H9 (cell line): ENCODE measurements at regions not wholly inside any gene's neighbourhood (a gene's known extent, or its start where the extent isn't known, plus 50 kb on each side); places are given as distances from the start of the nearest gene placed in this dataset.

Source experiments
- DNase-seq: peaks from one replicate; pipeline ENCODE4 v3.0.0-alpha.2; 2017
- H2AFZ ChIP-seq: one replicate; pipeline ENCODE4 v1.6.1; 2013; ENCODE audit warnings: mild to moderate bottlenecking, low read length, control low read depth, moderate library complexity
- H2AK5ac ChIP-seq: 2 replicates; pipeline ENCODE4 v1.6.1; 2013; ENCODE audit warnings: low read length, control low read depth, mixed read lengths; ENCODE audit not compliant: insufficient read length
- H2BK120ac ChIP-seq: one replicate; pipeline ENCODE4 v1.6.1; 2013; ENCODE audit warnings: low read depth, mild to moderate bottlenecking, low read length, control low read depth, inconsistent platforms; ENCODE audit not compliant: poor library complexity, severe bottlenecking
- H2BK12ac ChIP-seq: 2 replicates; pipeline ENCODE4 v1.6.1; 2013; ENCODE audit warnings: low read length, control low read depth, mixed read lengths, low read depth; ENCODE audit not compliant: insufficient read length
- H2BK15ac ChIP-seq: 2 replicates; pipeline ENCODE4 v1.6.1; 2013; ENCODE audit warnings: low read depth, low read length, control low read depth
- H2BK20ac ChIP-seq: one replicate; pipeline ENCODE4 v1.6.1; 2013; ENCODE audit warnings: low read depth, mild to moderate bottlenecking, low read length, control low read depth, inconsistent platforms; ENCODE audit not compliant: poor library complexity, severe bottlenecking
- H2BK5ac ChIP-seq: 2 replicates; pipeline ENCODE4 v1.6.1; 2013; ENCODE audit warnings: low read length, control low read depth, mixed read lengths; ENCODE audit not compliant: insufficient read length
- H3K14ac ChIP-seq: 2 replicates; pipeline ENCODE4 v1.6.1; 2013; ENCODE audit warnings: low read length, control low read depth; ENCODE audit not compliant: insufficient read depth
- H3K18ac ChIP-seq: 2 replicates; pipeline ENCODE4 v1.6.1; 2013; ENCODE audit warnings: low read depth, mild to moderate bottlenecking, mixed read lengths, low read length, control low read depth; ENCODE audit not compliant: insufficient read length
- H3K23ac ChIP-seq: 2 replicates; pipeline ENCODE4 v1.6.1; 2013; ENCODE audit warnings: low read length, control low read depth, mixed read lengths, low read depth; ENCODE audit not compliant: insufficient read length
- H3K23me2 ChIP-seq: 2 replicates; pipeline ENCODE4 v1.6.1; 2013; ENCODE audit warnings: low read depth, mild to moderate bottlenecking, mixed read lengths, low read length, control low read depth; ENCODE audit not compliant: insufficient read length, poor library complexity, severe bottlenecking
- H3K27ac ChIP-seq: 2 replicates; pipeline ENCODE4 v1.5.1; 2013; ENCODE audit warnings: low read length, control low read depth, mixed read lengths, low read depth; ENCODE audit not compliant: insufficient read length
- H3K27me3 ChIP-seq: 2 replicates; pipeline ENCODE4 v1.6.1; 2013; ENCODE audit warnings: low read length, control low read depth, inconsistent platforms; ENCODE audit not compliant: insufficient read depth
- H3K4ac ChIP-seq: 2 replicates; pipeline ENCODE4 v1.6.1; 2013; ENCODE audit warnings: low read depth, mild to moderate bottlenecking, control low read depth, inconsistent platforms, low read length, moderate library complexity
- H3K4me1 ChIP-seq: 2 replicates; pipeline ENCODE4 v1.6.1; 2013; ENCODE audit warnings: low read length, control low read depth, inconsistent platforms; ENCODE audit not compliant: insufficient read depth
- H3K4me2 ChIP-seq: 2 replicates; pipeline ENCODE4 v1.6.1; 2013; ENCODE audit warnings: low read length, control low read depth, mixed read lengths; ENCODE audit not compliant: insufficient read length, insufficient read depth
- H3K56ac ChIP-seq: 2 replicates; pipeline ENCODE4 v1.6.1; 2013; ENCODE audit warnings: low read depth, mild to moderate bottlenecking, mixed read lengths, low read length, control low read depth; ENCODE audit not compliant: insufficient read length
- H3K79me1 ChIP-seq: 2 replicates; pipeline ENCODE4 v1.6.1; 2013; ENCODE audit warnings: low read depth, mild to moderate bottlenecking, moderate library complexity, low read length, control low read depth, inconsistent platforms; ENCODE audit not compliant: insufficient read depth, poor library complexity, severe bottlenecking
- H3K79me2 ChIP-seq: 2 replicates; pipeline ENCODE4 v1.6.1; 2013; ENCODE audit warnings: low read length, control low read depth, inconsistent platforms; ENCODE audit not compliant: insufficient read depth
- H3K9ac ChIP-seq: 2 replicates; pipeline ENCODE4 v1.6.1; 2013; ENCODE audit warnings: low read length, control low read depth, mixed read lengths; ENCODE audit not compliant: insufficient read length; ENCODE audit errors: extremely low read depth
- H3K9me3 ChIP-seq: one replicate; pipeline ENCODE4 v1.6.1; 2013; ENCODE audit warnings: low read depth, low read length, inconsistent platforms; ENCODE audit not compliant: control insufficient read depth
- H3T11ph ChIP-seq: one replicate; pipeline ENCODE4 v1.6.1; 2013; ENCODE audit warnings: mild to moderate bottlenecking, low read length, control low read depth, inconsistent platforms
- H4K20me1 ChIP-seq: one replicate; pipeline ENCODE4 v1.6.1; 2013; ENCODE audit not compliant: control insufficient read depth, insufficient read length, insufficient read depth
- H4K5ac ChIP-seq: 2 replicates; pipeline ENCODE4 v1.6.1; 2013; ENCODE audit warnings: low read depth, mild to moderate bottlenecking, mixed read lengths, low read length, control low read depth; ENCODE audit not compliant: insufficient read length
- H4K8ac ChIP-seq: replicated peaks from 2 replicates; pipeline ENCODE4 v1.6.1; 2013; ENCODE audit warnings: low read length, control low read depth, mixed read lengths, low read depth; ENCODE audit not compliant: insufficient read length
- H4K91ac ChIP-seq: 2 replicates; pipeline ENCODE4 v1.6.1; 2013; ENCODE audit warnings: low read depth, mild to moderate bottlenecking, moderate library complexity, mixed read lengths, low read length, control low read depth; ENCODE audit not compliant: insufficient read length
- H3K27ac Mint-ChIP-seq, 3 experiments: 2 replicates in 2 of 3; 3 replicates in 1 of 3; pipeline ENCODE4 v1.8.0; 2020 to 2021; ENCODE audit warnings: mixed read lengths in 3 of 3, mild to moderate bottlenecking in 1 of 3, moderate library complexity in 1 of 3
- H3K27me3 Mint-ChIP-seq: 2 replicates; pipeline ENCODE4 v1.8.0; 2021; ENCODE audit warnings: low read depth, mild to moderate bottlenecking, moderate library complexity, mixed read lengths
- H3K36me3 Mint-ChIP-seq, 3 experiments: 2 replicates in 2 of 3; 3 replicates in 1 of 3; pipeline ENCODE4 v1.8.0; 2020 to 2021; ENCODE audit warnings: low read depth in 3 of 3, mixed read lengths in 3 of 3; ENCODE audit not compliant: insufficient read depth in 1 of 3
- H3K4me1 Mint-ChIP-seq, 2 experiments: 2 replicates each; pipeline ENCODE4 v1.8.0; 2020; ENCODE audit warnings: mixed read lengths in 2 of 2
- H3K4me3 Mint-ChIP-seq, 2 experiments: 2 replicates in 1 of 2; 3 replicates in 1 of 2; pipeline ENCODE4 v1.8.0; 2020 to 2021; ENCODE audit warnings: mild to moderate bottlenecking in 2 of 2, mixed read lengths in 2 of 2, moderate library complexity in 1 of 2
- H3K9me3 Mint-ChIP-seq, 2 experiments: 2 replicates in 1 of 2; 3 replicates in 1 of 2; pipeline ENCODE4 v1.8.0; 2020; ENCODE audit warnings: mild to moderate bottlenecking in 2 of 2, mixed read lengths in 2 of 2, moderate library complexity in 1 of 2
- WGBS: extraction: QIAGEN DNeasy Blood & Tissue Kit; methylation state at CpG from one replicate; pipeline ENCODE4 v1.1.7; 2013; ENCODE audit warnings: missing lambda C conversion rate, low lambda C conversion rate, mixed read lengths; ENCODE audit not compliant: insufficient read length; ENCODE audit errors: extremely low coverage; 5-methylcytosine and 5-hydroxymethylcytosine counted together
- TF ChIP-seq, protein P1 (sequence below): fragments of 200-600 bp; sonication (generic); conservative IDR thresholded peaks from 3 replicates; pipeline ENCODE4 v1.8.0; 2021; ENCODE audit warnings: antibody characterized with exemption, mild to moderate bottlenecking

- Histone ChIP-seq H3K9ac (no peak overlapping the region), H3K79me2 (no peaks in the 10 kb centered on the region), H4K20me1 (no peaks in the 10 kb centered on the region), H4K8ac (no peak overlapping the region), H3K4me2 (no peak overlapping the region), H3K23ac (no peak overlapping the region), H3K56ac (no peak overlapping the region), H3K23me2 (no peaks in the 10 kb centered on the region), H2AK5ac (no peak overlapping the region), H3K27ac (no peak overlapping the region), H2BK12ac (no peak overlapping the region), H3K14ac (no peak overlapping the region), H3K9me3 (no peaks in the 10 kb centered on the region), H4K91ac (no peak overlapping the region), H2BK15ac (no peak overlapping the region), H2BK20ac (no peak overlapping the region), H4K5ac (no peak overlapping the region), H3K27me3 (no peaks in the 10 kb centered on the region), H2AFZ (no peak overlapping the region), H2BK5ac (no peak overlapping the region), H3K4me1 (no peaks in the 10 kb centered on the region), H3T11ph (no peak overlapping the region), H3K79me1 (no peaks in the 10 kb centered on the region), H3K18ac (no peak overlapping the region), H2BK120ac (no peak overlapping the region), H3K4ac (no peak overlapping the region)
- H3K9me3 Mint-ChIP-seq = peaks cover 0 to 7% of the 10 kb centered on the region in 2 experiments; a peak in 3 of 5 replicates
- H3K4me1 Mint-ChIP-seq = peaks cover under 1 to 3% of the 10 kb centered on the region in 2 experiments; a peak in 3 of 4 replicates
- H3K27me3 Mint-ChIP-seq = peaks cover 12% of the 10 kb centered on the region
- no peak for DNase-seq
- no peaks in the 10 kb centered on the region; a peak in 2 of 7 replicates for H3K36me3 Mint-ChIP-seq
- no peak overlapping the region for H3K27ac Mint-ChIP-seq
- WGBS = no CpG with 5 or more reads among the region's 2 CpGs
- TF ChIP-seq, protein P1, sequence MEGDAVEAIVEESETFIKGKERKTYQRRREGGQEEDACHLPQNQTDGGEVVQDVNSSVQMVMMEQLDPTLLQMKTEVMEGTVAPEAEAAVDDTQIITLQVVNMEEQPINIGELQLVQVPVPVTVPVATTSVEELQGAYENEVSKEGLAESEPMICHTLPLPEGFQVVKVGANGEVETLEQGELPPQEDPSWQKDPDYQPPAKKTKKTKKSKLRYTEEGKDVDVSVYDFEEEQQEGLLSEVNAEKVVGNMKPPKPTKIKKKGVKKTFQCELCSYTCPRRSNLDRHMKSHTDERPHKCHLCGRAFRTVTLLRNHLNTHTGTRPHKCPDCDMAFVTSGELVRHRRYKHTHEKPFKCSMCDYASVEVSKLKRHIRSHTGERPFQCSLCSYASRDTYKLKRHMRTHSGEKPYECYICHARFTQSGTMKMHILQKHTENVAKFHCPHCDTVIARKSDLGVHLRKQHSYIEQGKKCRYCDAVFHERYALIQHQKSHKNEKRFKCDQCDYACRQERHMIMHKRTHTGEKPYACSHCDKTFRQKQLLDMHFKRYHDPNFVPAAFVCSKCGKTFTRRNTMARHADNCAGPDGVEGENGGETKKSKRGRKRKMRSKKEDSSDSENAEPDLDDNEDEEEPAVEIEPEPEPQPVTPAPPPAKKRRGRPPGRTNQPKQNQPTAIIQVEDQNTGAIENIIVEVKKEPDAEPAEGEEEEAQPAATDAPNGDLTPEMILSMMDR = no peak
- no peak overlapping the region for H3K4me3 Mint-ChIP-seq
Measured at GRCh38 chr16:9316615-9317014, 225.2 kb downstream of the HAPSTR1 start.
